ENCODE measurements at regions not wholly inside any gene's neighbourhood (a gene's known extent, or its start where the extent isn't known, plus 50 kb on each side); places are given as distances from the start of the nearest gene placed in this dataset.
"Not testable (repeated sequence)": the region's sequence is repeated elsewhere in the genome, so short reads cannot be mapped to it uniquely, and the experiment has no call there.

DNA sequence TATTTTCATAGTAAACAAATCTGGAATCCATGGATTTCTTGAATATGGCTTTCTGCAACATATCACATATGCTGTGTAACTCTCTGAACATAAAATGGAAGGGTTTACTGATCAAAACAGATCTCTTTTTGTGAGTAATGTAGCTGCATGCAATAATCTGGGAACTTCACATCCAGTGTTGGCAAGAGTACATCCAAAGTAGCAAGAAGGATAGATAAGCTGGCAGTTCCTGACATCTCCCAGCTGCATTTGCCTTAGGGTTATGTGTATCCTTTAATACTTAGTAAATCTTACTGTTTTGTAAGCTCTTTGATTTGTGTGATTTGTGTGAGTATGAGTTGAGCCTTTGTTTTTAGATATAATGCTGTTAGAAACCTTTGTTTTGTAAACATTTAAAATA lies 280.4 kb upstream of the CNTN5 start:
- Histone ChIP-seq H3K27me3 (replicated peaks; ENCODE audit: control insufficient read depth, insufficient read depth, low read length) (no peaks in the 10 kb centered on the region), H3K9me3 (no peaks in the 10 kb centered on the region), H3K4me1 (no peaks in the 10 kb centered on the region), H3K36me3 (ENCODE audit: control insufficient read depth, insufficient read depth, low read length) (no peaks in the 10 kb centered on the region), H3K4me3 (ENCODE audit: low read depth, low read length) (no peak overlapping the region)
- Mint-ChIP-seq H3K27me3 (ENCODE audit: insufficient read depth, unreplicated experiment) (no peaks in the 10 kb centered on the region), H3K36me3 (ENCODE audit: insufficient read depth, unreplicated experiment) (no peaks in the 10 kb centered on the region), H3K4me3 (ENCODE audit: unreplicated experiment) (no peak overlapping the region), H3K27ac (ENCODE audit: unreplicated experiment) (no peak overlapping the region), H3K9me3 (ENCODE audit: unreplicated experiment) (no peaks in the 10 kb centered on the region), H3K4me1 (ENCODE audit: low read depth, unreplicated experiment) (no peaks in the 10 kb centered on the region)
- POLR2A ChIA-PET = no interaction called here
- CTCF ChIA-PET = no interaction called here
- DNase-seq = no peak
- intact Hi-C loops (cut with micrococcal nuclease; ENCODE audit: unreplicated experiment) = no loop called here
- TF ChIP-seq, protein P1, sequence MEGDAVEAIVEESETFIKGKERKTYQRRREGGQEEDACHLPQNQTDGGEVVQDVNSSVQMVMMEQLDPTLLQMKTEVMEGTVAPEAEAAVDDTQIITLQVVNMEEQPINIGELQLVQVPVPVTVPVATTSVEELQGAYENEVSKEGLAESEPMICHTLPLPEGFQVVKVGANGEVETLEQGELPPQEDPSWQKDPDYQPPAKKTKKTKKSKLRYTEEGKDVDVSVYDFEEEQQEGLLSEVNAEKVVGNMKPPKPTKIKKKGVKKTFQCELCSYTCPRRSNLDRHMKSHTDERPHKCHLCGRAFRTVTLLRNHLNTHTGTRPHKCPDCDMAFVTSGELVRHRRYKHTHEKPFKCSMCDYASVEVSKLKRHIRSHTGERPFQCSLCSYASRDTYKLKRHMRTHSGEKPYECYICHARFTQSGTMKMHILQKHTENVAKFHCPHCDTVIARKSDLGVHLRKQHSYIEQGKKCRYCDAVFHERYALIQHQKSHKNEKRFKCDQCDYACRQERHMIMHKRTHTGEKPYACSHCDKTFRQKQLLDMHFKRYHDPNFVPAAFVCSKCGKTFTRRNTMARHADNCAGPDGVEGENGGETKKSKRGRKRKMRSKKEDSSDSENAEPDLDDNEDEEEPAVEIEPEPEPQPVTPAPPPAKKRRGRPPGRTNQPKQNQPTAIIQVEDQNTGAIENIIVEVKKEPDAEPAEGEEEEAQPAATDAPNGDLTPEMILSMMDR (IDR thresholded peaks at IDR 0.05; ENCODE audit: insufficient read depth in 1 of 2, low read depth in 1 of 2, low read length in 1 of 2, severe bottlenecking in 1 of 2, unreplicated experiment in 1 of 2) = no peak
- BruUV-seq (replicated peaks) = no TSS peak

DNA sequence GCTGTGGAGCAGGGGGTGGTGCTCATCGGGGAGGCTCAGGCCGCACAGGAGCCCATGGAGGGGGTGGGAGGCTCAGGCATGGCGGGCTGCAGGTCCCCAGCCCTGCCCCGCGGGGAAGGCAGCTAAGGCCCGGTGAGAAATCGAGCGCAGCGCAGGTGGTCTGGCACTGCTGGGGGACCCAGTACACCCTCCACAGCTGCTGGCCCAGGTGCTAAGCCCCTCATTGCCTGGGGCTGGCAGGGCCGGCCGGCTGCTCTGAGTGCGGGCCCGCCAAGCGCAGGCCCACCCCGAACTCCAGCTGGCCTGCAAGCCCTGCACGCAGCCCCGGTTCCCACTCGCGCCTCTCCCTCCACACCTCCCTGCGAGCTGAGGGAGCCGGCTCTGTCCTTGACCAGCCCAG lies 257.3 kb upstream of the CNTN5 start:
- H3K9me3 ChIP-seq; H3K27me3 Mint-ChIP-seq (ENCODE audit: insufficient read depth, unreplicated experiment); H3K4me3 Mint-ChIP-seq (ENCODE audit: unreplicated experiment); POLR2A ChIA-PET; H3K27me3 ChIP-seq (replicated peaks; ENCODE audit: control insufficient read depth, insufficient read depth, low read length); DNase-seq; H3K4me3 ChIP-seq (ENCODE audit: low read depth, low read length); H3K4me1 Mint-ChIP-seq (ENCODE audit: low read depth, unreplicated experiment); CTCF ChIA-PET; intact Hi-C loops (cut with micrococcal nuclease; ENCODE audit: unreplicated experiment); H3K36me3 Mint-ChIP-seq (ENCODE audit: insufficient read depth, unreplicated experiment); BruUV-seq (replicated peaks); H3K36me3 ChIP-seq (ENCODE audit: control insufficient read depth, insufficient read depth, low read length); H3K27ac Mint-ChIP-seq (ENCODE audit: unreplicated experiment); H3K4me1 ChIP-seq: not testable (repeated sequence)
- peaks cover 11% of the 10 kb centered on the region for H3K9me3 Mint-ChIP-seq (ENCODE audit: unreplicated experiment)

DNA sequence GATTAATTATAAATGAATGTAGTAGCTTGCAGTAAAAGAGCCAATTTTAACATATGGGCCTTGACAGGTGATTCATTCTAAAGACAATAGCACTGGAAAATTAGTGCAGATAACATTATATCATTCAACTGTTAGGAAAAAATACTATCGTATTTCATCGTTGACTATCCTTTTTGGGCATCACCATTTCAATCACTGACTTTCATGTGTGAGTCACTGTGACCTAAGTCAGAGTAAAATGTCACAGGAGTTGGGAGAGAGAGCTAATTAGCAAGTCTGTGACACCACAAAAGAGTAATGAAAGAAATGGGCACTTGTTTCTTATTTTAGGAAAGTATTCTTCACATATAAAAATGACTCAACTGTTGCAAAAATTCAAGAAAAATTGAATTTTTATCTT lies 253.8 kb upstream of the CNTN5 start:
- no peak overlapping the region for H3K4me3 Mint-ChIP-seq (ENCODE audit: unreplicated experiment)
- peaks cover 11% of the 10 kb centered on the region for H3K9me3 Mint-ChIP-seq (ENCODE audit: unreplicated experiment)
- Histone ChIP-seq H3K4me1 (no peaks in the 10 kb centered on the region), H3K4me3 (ENCODE audit: low read depth, low read length) (no peak overlapping the region), H3K9me3 (peaks cover 6% of the 10 kb centered on the region), H3K36me3 (ENCODE audit: control insufficient read depth, insufficient read depth, low read length) (no peaks in the 10 kb centered on the region), H3K27me3 (replicated peaks; ENCODE audit: control insufficient read depth, insufficient read depth, low read length) (no peaks in the 10 kb centered on the region)
- POLR2A ChIA-PET = no interaction called here
- CTCF ChIA-PET = no interaction called here
- no peaks in the 10 kb centered on the region for H3K4me1 Mint-ChIP-seq (ENCODE audit: low read depth, unreplicated experiment)
- no peak for DNase-seq
- no peaks in the 10 kb centered on the region for H3K27me3 Mint-ChIP-seq (ENCODE audit: insufficient read depth, unreplicated experiment)
- no peak overlapping the region for H3K27ac Mint-ChIP-seq (ENCODE audit: unreplicated experiment)
- BruUV-seq (replicated peaks) = no TSS peak
- intact Hi-C loops (cut with micrococcal nuclease; ENCODE audit: unreplicated experiment) = no loop called here
- H3K36me3 Mint-ChIP-seq (ENCODE audit: insufficient read depth, unreplicated experiment) = no peaks in the 10 kb centered on the region
- TF ChIP-seq, protein P1 (IDR thresholded peaks at IDR 0.05; ENCODE audit: insufficient read depth in 1 of 2, low read depth in 1 of 2, low read length in 1 of 2, severe bottlenecking in 1 of 2, unreplicated experiment in 1 of 2) = no peak

- POLR2A ChIA-PET = not testable (repeated sequence)
Observed at GRCh38 chr11:98770046-98770445, 250.7 kb upstream of the CNTN5 start.

More at GRCh38 chr11:98770046-98770445, 250.7 kb upstream of the CNTN5 start:
- H3K4me3 Mint-ChIP-seq (ENCODE audit: unreplicated experiment); DNase-seq; H3K27me3 ChIP-seq (replicated peaks; ENCODE audit: control insufficient read depth, insufficient read depth, low read length); H3K4me3 ChIP-seq (ENCODE audit: low read depth, low read length); H3K9me3 ChIP-seq; intact Hi-C loops (cut with micrococcal nuclease; ENCODE audit: unreplicated experiment); H3K27ac Mint-ChIP-seq (ENCODE audit: unreplicated experiment); BruUV-seq (replicated peaks); H3K27me3 Mint-ChIP-seq (ENCODE audit: insufficient read depth, unreplicated experiment); CTCF ChIA-PET; H3K4me1 Mint-ChIP-seq (ENCODE audit: low read depth, unreplicated experiment); H3K36me3 ChIP-seq (ENCODE audit: control insufficient read depth, insufficient read depth, low read length); H3K36me3 Mint-ChIP-seq (ENCODE audit: insufficient read depth, unreplicated experiment); H3K4me1 ChIP-seq: not testable (repeated sequence)
- peaks cover 12% of the 10 kb centered on the region for H3K9me3 Mint-ChIP-seq (ENCODE audit: unreplicated experiment)
